GM12875 (cell line): ENCODE measurements at regions not wholly inside any gene's neighbourhood (a gene's known extent, or its start where the extent isn't known, plus 50 kb on each side); places are given as distances from the start of the nearest gene placed in this dataset.

Experiments
- H3K4me3 ChIP-seq: one replicate; pipeline ENCODE4 v1.5.1; 2011; ENCODE audit warnings: low read depth, low read length, control low read depth
- TF ChIP-seq, protein P1 (sequence below): IDR thresholded peaks from 2 replicates; pipeline ENCODE4 v1.5.1; 2011; ENCODE audit warnings: low read depth, mild to moderate bottlenecking, control low read depth, inconsistent platforms, low read length, moderate library complexity, borderline replicate concordance; ENCODE audit not compliant: insufficient read depth

DNA sequence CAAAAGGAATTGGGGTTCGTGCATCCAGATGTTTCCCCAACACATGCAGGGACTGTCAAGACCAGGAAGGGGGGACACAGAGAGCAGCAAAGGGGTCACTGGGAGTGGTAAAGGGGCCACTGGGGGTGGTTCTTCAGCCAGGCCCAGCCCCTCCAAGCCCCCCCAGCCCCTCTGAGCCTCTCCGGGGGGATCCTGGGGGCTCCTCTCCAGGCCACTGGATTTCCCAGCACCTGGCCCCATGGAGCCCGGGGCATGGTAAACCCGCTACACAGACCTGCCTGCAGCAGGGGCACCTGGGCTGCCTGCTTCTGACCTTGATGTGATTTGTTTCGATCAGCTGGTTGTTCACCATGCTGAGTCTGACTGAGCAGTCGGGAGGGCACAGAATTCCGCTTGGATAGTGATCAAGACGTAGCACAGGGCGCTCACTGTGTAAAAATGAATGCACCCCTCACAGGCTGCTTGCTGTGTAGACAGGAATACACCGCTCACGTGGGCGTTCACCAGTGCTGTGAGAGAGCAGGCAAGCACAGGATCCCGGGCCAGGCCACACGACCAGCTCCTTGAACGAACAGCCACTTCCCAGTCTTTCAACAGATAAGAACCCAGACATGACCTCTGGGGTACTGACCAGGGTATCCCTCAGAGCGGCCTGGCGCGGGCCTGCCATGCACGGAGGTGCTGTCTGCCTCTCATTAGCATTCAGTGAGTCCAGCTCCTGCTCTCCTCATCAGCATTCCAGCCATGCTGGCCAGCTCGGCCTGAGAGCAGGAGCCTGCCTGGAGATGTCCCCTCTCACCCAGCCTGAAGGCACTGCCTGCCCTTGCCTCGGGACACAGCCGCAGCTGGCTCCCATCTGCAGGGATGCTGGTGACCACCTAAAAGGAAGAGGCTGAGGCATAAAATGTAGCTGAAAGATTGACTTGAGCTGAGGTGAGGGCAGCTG, 73.3 kb upstream of the OTOS start:
- H3K4me3 ChIP-seq = no peak overlapping the region
- TF ChIP-seq, protein P1, sequence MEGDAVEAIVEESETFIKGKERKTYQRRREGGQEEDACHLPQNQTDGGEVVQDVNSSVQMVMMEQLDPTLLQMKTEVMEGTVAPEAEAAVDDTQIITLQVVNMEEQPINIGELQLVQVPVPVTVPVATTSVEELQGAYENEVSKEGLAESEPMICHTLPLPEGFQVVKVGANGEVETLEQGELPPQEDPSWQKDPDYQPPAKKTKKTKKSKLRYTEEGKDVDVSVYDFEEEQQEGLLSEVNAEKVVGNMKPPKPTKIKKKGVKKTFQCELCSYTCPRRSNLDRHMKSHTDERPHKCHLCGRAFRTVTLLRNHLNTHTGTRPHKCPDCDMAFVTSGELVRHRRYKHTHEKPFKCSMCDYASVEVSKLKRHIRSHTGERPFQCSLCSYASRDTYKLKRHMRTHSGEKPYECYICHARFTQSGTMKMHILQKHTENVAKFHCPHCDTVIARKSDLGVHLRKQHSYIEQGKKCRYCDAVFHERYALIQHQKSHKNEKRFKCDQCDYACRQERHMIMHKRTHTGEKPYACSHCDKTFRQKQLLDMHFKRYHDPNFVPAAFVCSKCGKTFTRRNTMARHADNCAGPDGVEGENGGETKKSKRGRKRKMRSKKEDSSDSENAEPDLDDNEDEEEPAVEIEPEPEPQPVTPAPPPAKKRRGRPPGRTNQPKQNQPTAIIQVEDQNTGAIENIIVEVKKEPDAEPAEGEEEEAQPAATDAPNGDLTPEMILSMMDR = no peak

DNA sequence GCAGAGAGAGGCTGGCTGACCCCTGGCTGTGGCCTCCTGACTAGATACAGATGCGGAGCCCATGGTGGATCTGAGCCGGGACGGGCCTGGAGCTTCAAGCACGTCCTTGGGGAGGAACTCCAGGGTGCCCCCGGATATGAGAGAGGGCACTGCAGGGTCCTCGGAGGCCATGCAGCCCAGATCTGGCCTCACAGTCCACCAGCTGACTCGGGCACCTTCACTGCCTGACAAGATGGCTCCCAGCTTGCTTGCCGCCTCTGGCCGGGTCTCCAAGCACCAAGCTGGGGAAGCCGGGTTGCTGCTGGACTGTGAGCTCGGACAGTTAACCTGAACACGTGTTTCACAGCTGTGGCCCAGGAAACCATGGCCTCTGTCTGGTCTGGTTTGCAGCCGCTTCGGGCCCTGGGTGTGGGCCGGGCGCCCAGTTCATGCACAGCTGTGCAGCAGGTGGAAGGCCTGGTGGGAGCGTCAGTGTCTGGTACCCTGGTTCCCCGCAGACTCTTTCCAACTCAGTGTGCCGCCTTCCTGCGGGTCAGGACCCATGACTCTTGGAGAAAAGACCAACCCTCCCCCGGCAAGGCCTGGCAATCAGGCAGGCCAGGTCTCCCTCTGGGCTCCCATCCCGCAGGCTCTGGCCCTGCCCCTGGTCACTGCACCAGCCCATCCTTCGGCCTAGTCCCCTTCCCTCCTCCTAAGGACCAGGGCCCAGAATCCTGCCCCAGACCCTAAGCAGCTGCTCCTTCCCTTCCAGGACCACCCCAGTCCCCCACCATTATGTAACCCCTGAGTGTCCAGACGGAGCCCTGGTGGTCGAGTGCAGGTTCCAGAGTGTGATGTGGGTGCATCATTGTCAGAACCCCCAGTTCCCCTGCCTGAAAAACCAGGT, 74.6 kb upstream of the OTOS start:
- H3K4me3 ChIP-seq = no peak overlapping the region

GRCh38 chr2:240215676-240216051, 75.2 kb upstream of the OTOS start:
- no peak overlapping the region for H3K4me3 ChIP-seq
- TF ChIP-seq, protein P1 = no peak

More for the DNA sequence above, 74.6 kb upstream of the OTOS start:
- TF ChIP-seq, protein P1 = no peak

GRCh38 chr2:240216167-240216566, 75.7 kb upstream of the OTOS start:
- TF ChIP-seq, protein P1 = no peak
- H3K4me3 ChIP-seq = no peak overlapping the region

DNA sequence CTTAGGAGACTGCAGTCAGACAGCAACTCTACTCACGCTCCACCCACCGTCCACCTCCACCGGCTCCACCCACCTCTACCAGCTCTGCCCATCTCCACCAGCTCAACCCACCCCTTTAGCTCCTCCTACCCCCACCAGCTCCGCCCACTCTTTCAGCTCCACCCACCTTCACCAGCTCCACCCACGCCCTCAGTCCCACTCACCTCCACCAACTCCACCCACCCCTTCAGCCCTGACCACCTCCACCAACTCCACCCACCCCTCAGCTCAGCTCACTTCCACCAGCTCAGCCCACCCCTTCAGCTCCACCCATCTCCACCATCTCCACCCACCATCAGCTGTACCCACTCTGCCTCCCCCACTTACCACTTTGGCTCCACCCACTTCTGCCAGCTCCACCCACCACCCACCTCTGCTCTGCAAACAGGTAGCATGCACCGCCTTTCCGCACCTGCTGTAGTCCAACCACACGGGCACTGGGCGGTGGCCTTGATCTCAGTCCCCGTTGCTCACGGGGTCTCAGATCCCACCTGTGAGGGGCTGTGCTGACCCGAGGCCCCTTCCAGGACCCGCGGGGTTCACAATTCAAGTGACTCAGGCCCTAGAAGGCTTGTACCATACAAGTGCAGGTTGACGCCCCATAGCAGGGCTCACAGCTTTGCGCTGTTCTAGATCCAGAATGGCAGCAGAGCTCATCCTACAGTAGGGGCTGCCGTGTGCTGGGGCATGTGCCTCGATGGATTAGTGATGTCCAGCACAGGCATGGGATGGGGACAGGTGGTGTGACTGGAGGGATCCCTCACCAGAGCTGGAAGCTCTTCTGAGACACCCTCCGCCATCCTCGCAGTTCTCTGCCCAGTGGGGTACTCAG, 77.2 kb upstream of the OTOS start:
- no peak overlapping the region for H3K4me3 ChIP-seq
- TF ChIP-seq, protein P1 = no peak

GRCh38 chr2:240219208-240219890, 78.9 kb upstream of the OTOS start:
- H3K4me3 ChIP-seq = no peak overlapping the region
- TF ChIP-seq, protein P1 = no peak
